Keratinocyte (primary cell): ENCODE measurements at regions not wholly inside any gene's neighbourhood (a gene's known extent, or its start where the extent isn't known, plus 50 kb on each side); places are given as distances from the start of the nearest gene placed in this dataset.

Source experiments
- DNase-seq: peaks from one replicate; pipeline ENCODE4 v3.0.0-alpha.2; 2011; ENCODE audit warnings: low read depth, missing footprints, low spot score
- FAIRE-seq: peaks from 2 replicates; lab custom pipeline; 2011; peaks lifted over from hg19 to GRCh38; lab: Jason Lieb, UNC
- H2AFZ ChIP-seq: 2 replicates; pipeline ENCODE4 v1.6.0; 2012; ENCODE audit warnings: low read length, control low read depth, inconsistent platforms; ENCODE audit not compliant: control insufficient read depth
- H3K27ac ChIP-seq: 2 replicates; pipeline ENCODE4 v1.5.1; 2011; ENCODE audit warnings: low read length; ENCODE audit not compliant: control insufficient read depth, insufficient read depth
- H3K27me3 ChIP-seq: 3 replicates; pipeline ENCODE4 v1.6.0; 2011; ENCODE audit warnings: low read length; ENCODE audit not compliant: control insufficient read depth, insufficient read depth; ENCODE audit errors: extremely low read depth
- H3K36me3 ChIP-seq, 2 experiments: 2 replicates in 1 of 2; 3 replicates in 1 of 2; pipeline ENCODE4 v1.5.1; 2011; ENCODE audit warnings: low read length in 2 of 2, mild to moderate bottlenecking in 1 of 2; ENCODE audit not compliant: control insufficient read depth in 2 of 2, insufficient read depth in 2 of 2; ENCODE audit errors: extremely low read depth in 1 of 2
- H3K4me1 ChIP-seq: 3 replicates; pipeline ENCODE4 v1.5.1; 2011; ENCODE audit warnings: low read length; ENCODE audit not compliant: control insufficient read depth, insufficient read depth; ENCODE audit errors: extremely low read depth
- H3K4me2 ChIP-seq: 3 replicates; pipeline ENCODE4 v1.6.0; 2011; ENCODE audit warnings: low read depth, low read length; ENCODE audit not compliant: control insufficient read depth, insufficient read depth; ENCODE audit errors: extremely low read depth
- H3K4me3 ChIP-seq, 3 experiments: fragments of 200-600 bp in 1 of 3; sonication (generic) in 1 of 3; 2 replicates in 2 of 3; 3 replicates in 1 of 3; pipeline ENCODE4 v1.5.1; 2011 to 2016; ENCODE audit warnings: low read length in 3 of 3, mild to moderate bottlenecking in 3 of 3, control low read depth in 2 of 3, inconsistent platforms in 1 of 3, low read depth in 1 of 3, mixed read lengths in 1 of 3, mixed run types in 1 of 3, moderate library complexity in 1 of 3; ENCODE audit not compliant: control insufficient read depth in 2 of 3, insufficient read depth in 2 of 3; ENCODE audit errors: extremely low read depth in 1 of 3
- H3K79me2 ChIP-seq: 2 replicates; pipeline ENCODE4 v1.6.0; 2012; ENCODE audit warnings: low read length; ENCODE audit not compliant: control insufficient read depth, insufficient read depth
- H3K9ac ChIP-seq: 3 replicates; pipeline ENCODE4 v1.6.0; 2011; ENCODE audit warnings: low read length; ENCODE audit not compliant: control insufficient read depth, insufficient read depth; ENCODE audit errors: extremely low read depth
- H3K9me1 ChIP-seq: 3 replicates; pipeline ENCODE4 v1.6.0; 2011; ENCODE audit warnings: low read length; ENCODE audit not compliant: control insufficient read depth, insufficient read depth; ENCODE audit errors: extremely low read depth
- H3K9me3 ChIP-seq: 2 replicates; pipeline ENCODE4 v1.5.1; 2012; ENCODE audit warnings: low read depth, low read length; ENCODE audit not compliant: control insufficient read depth
- H4K20me1 ChIP-seq: 3 replicates; pipeline ENCODE4 v1.6.0; 2011; ENCODE audit warnings: low read length; ENCODE audit not compliant: control insufficient read depth, insufficient read depth; ENCODE audit errors: extremely low read depth
- CTCF ChIP-seq, 3 experiments: IDR thresholded peaks in 1 of 3; conservative IDR thresholded peaks in 1 of 3; optimal IDR thresholded peaks in 1 of 3; 2 replicates in 2 of 3; 3 replicates in 1 of 3; pipeline versions ENCODE3 to v1.5.1; 2011; ENCODE audit warnings: low read length in 3 of 3, mild to moderate bottlenecking in 3 of 3, moderate library complexity in 2 of 3, control low read depth in 1 of 3, inconsistent platforms in 1 of 3; ENCODE audit not compliant: insufficient read depth in 2 of 3; ENCODE audit errors: extremely low read depth in 1 of 3
- EZH2 ChIP-seq: IDR thresholded peaks from one replicate; pipeline ENCODE4 v1.6.1; 2012; ENCODE audit warnings: inconsistent platforms, mild to moderate bottlenecking, low read length, moderate library complexity
- dilution Hi-C: fragments of 300-500 bp; cut with MboI; formaldehyde crosslinking; loops from one replicate; pipeline ENCODE4 v1.7.0; 2020; ENCODE audit warnings: low sequenced_read_pairs; ENCODE audit not compliant: extremely low pct_ligation_motif_present

GRCh38 chr22:23522623-23523251 lies 57.4 kb downstream of the IGLL1 start:
- no peak overlapping the region for H3K27ac ChIP-seq
- no peak overlapping the region for H3K9ac ChIP-seq
- H3K36me3 ChIP-seq: no peaks in the 10 kb centered on the region
- peaks cover 3% of the 10 kb centered on the region for H3K4me1 ChIP-seq
- H2AFZ ChIP-seq: no peak overlapping the region
- no peak for DNase-seq
- no peaks in the 10 kb centered on the region for H3K9me1 ChIP-seq
- H3K79me2 ChIP-seq: no peaks in the 10 kb centered on the region
- TF ChIP-seq CTCF (optimal IDR thresholded peaks at IDR 0.05 in 1 of 3, IDR thresholded peaks at IDR 0.05 in 1 of 3, conservative IDR thresholded peaks at IDR 0.05 in 1 of 3; ENCODE audit: extremely low read depth in 1 of 3, insufficient read depth in 2 of 3, low read length in 3 of 3) (no peak), EZH2 (no peak)
- dilution Hi-C loops: no loop called here
- no peak overlapping the region for H3K4me3 ChIP-seq
- H3K9me3 ChIP-seq: no peaks in the 10 kb centered on the region
- H3K4me2 ChIP-seq: no peak overlapping the region
- peaks cover 6% of the 10 kb centered on the region for H3K27me3 ChIP-seq
- H4K20me1 ChIP-seq: no peaks in the 10 kb centered on the region
- no peak for FAIRE-seq

- FAIRE-seq (no peak), DNase-seq (no peak)
- dilution Hi-C loops: no loop called here
- no peak overlapping the region for H3K27ac ChIP-seq
- no peaks in the 10 kb centered on the region for H4K20me1 ChIP-seq
- H3K9ac ChIP-seq: peak overlapping the region; percentile 62
- H3K36me3 ChIP-seq: no peaks in the 10 kb centered on the region
- H3K4me2 ChIP-seq: peak overlapping the region; percentile 70
- peak overlapping the region; percentile 74 for H2AFZ ChIP-seq
- no peaks in the 10 kb centered on the region for H3K79me2 ChIP-seq
- H3K4me1 ChIP-seq: peaks cover 3% of the 10 kb centered on the region
- peak overlapping the region; percentile 41 to 59 (median 51) for H3K4me3 ChIP-seq
- H3K27me3 ChIP-seq: peaks cover 6% of the 10 kb centered on the region
- TF ChIP-seq EZH2 (no peak), CTCF (optimal IDR thresholded peaks at IDR 0.05 in 1 of 3, IDR thresholded peaks at IDR 0.05 in 1 of 3, conservative IDR thresholded peaks at IDR 0.05 in 1 of 3; ENCODE audit: extremely low read depth in 1 of 3, insufficient read depth in 2 of 3, low read length in 3 of 3) (no peak)
- no peaks in the 10 kb centered on the region for H3K9me3 ChIP-seq
- no peaks in the 10 kb centered on the region for H3K9me1 ChIP-seq
These were observed 58.5 kb downstream of the IGLL1 start for GRCh38 chr22:23521441-23522113.
